ENCODE measurements at regions not wholly inside any gene's neighbourhood (a gene's known extent, or its start where the extent isn't known, plus 50 kb on each side); places are given as distances from the start of the nearest gene placed in this dataset.

- Histone ChIP-seq H3K4me1 (ENCODE audit: control insufficient read depth, insufficient read depth, low read length) (no peaks in the 10 kb centered on the region), H3K9me3 (ENCODE audit: control insufficient read depth, insufficient read depth, low read depth, low read length) (no peaks in the 10 kb centered on the region), H3K4me3 (ENCODE audit: low read depth, low read length) (no peak overlapping the region), H3K27ac (ENCODE audit: extremely low read depth, low read depth, low read length) (no peak overlapping the region), H3K36me3 (ENCODE audit: control insufficient read depth in 2 of 2, insufficient read depth in 1 of 2, low read length in 2 of 2) (no peaks in the 10 kb centered on the region)
- ChIA-PET CTCF (no interaction called here), POLR2A (no interaction called here)
- TF ChIP-seq ZBTB17 (tag by site-specific recombination; IDR thresholded peaks at IDR 0.05) (no peak), ZNF621 (tag by site-specific recombination; IDR thresholded peaks at IDR 0.05) (no peak), GLI2 (tag by site-specific recombination; IDR thresholded peaks at IDR 0.05; ENCODE audit: borderline replicate concordance, low read depth) (no peak)
Measured at GRCh38 chrX:126065901-126066660, 100.0 kb downstream of the DCAF12L2 start.
